Motor neuron (in vitro differentiated cells): ENCODE measurements at regions not wholly inside any gene's neighbourhood (a gene's known extent, or its start where the extent isn't known, plus 50 kb on each side); places are given as distances from the start of the nearest gene placed in this dataset.

Experiments used
- ATAC-seq, 8 experiments: fragments of 200-7000 bp; cut with Tn5 transposase; replicated peaks in 6 of 8; 2 replicates each; pipeline ENCODE4 v1.8.0; 2021; ENCODE audit warnings: mild to moderate bottlenecking in 8 of 8, moderate library complexity in 8 of 8
- H3K27ac ChIP-seq, 2 donors: fragments of 250-450 bp; sonication (Bioruptor Pico); 2 replicates each; pipeline ENCODE4 v1.9.0; 2021; ENCODE audit warnings: antibody characterized with exemption in 2 of 2, mild to moderate bottlenecking in 2 of 2, moderate library complexity in 1 of 2
- H3K4me1 ChIP-seq, 2 donors: fragments of 250-450 bp; sonication (Bioruptor Pico); replicated peaks in 1 of 2; 2 replicates each; pipeline ENCODE4 v1.6.1; 2021; ENCODE audit warnings: antibody characterized with exemption in 2 of 2, mild to moderate bottlenecking in 2 of 2, moderate library complexity in 1 of 2
- H3K4me3 ChIP-seq, 5 donors: fragments of 250-450 bp; sonication (Bioruptor Pico); 2 replicates each; pipeline ENCODE4 v1.9.0; 2021; ENCODE audit warnings: antibody characterized with exemption in 5 of 5, mild to moderate bottlenecking in 5 of 5, moderate library complexity in 4 of 5
- WGBS, 10 experiments: fragments of 450-650 bp; shearing (Covaris generic); methylation state at CpG; one replicate each; pipeline ENCODE4 v1.0.0; 2022; 5-methylcytosine and 5-hydroxymethylcytosine counted together
- in situ Hi-C, 9 experiments: fragments of 400-800 bp; cut with MboI; loops; one replicate each; pipeline ENCODE4 v1.15.0; 2021; ENCODE audit warnings: low sequenced_read_pairs in 9 of 9, low pct_unique_long_range_greater_than_20kb in 2 of 9; ENCODE audit not compliant: unreplicated experiment in 9 of 9

GRCh38 chr16:86112178-86112577, 213.2 kb downstream of the IRF8 start:
- no peak for ATAC-seq
- Histone ChIP-seq H3K4me1 (no peaks in the 10 kb centered on the region), H3K27ac (no peak overlapping the region), H3K4me3 (no peak overlapping the region)
- in situ Hi-C loops = no loop called here
- WGBS, 10 experiments = 0 to 73% (median 47%) methylated on average over 1 to 4 of the region's 4 CpGs; no CpG with 5 or more reads in 1 of the 10 experiments

- in situ Hi-C loops = no loop called here
- Histone ChIP-seq H3K4me3 (no peak overlapping the region), H3K27ac (no peak overlapping the region), H3K4me1 (no peaks in the 10 kb centered on the region)
- no peak for ATAC-seq
- 45 to 93% (median 83%) methylated on average over 2 to 3 of the region's 5 CpGs; no CpG with 5 or more reads in 7 of the 10 experiments for WGBS, 10 experiments
Observed at GRCh38 chr16:86117235-86117634, 218.3 kb downstream of the IRF8 start.

- Histone ChIP-seq H3K27ac (no peak overlapping the region), H3K4me3 (no peak overlapping the region), H3K4me1 (no peaks in the 10 kb centered on the region)
- in situ Hi-C loops = no loop called here
- peak in 2 of 8 experiments; percentile 38 to 48 for ATAC-seq
- WGBS, 10 experiments = 70 to 91% (median 80%) methylated on average over 2 to 7 of the region's 16 CpGs; no CpG with 5 or more reads in 7 of the 10 experiments
Observed at GRCh38 chr16:86117756-86118155, 218.8 kb downstream of the IRF8 start.

GRCh38 chr16:86118467-86119307, 219.7 kb downstream of the IRF8 start:
- Histone ChIP-seq H3K27ac (no peak overlapping the region), H3K4me1 (no peaks in the 10 kb centered on the region), H3K4me3 (no peak overlapping the region)
- ATAC-seq = no peak
- in situ Hi-C loops = no loop called here
- 0 to 100% (median 54%) methylated on average over 1 to 8 of the region's 12 CpGs; no CpG with 5 or more reads in 4 of the 10 experiments for WGBS, 10 experiments

- in situ Hi-C loops = no loop called here
- 0 to 76% (median 59%) methylated on average over 1 to 5 of the region's 8 CpGs; no CpG with 5 or more reads in 2 of the 10 experiments for WGBS, 10 experiments
- Histone ChIP-seq H3K4me3 (no peak overlapping the region), H3K4me1 (no peaks in the 10 kb centered on the region), H3K27ac (no peak overlapping the region)
- ATAC-seq = no peak
Observed at GRCh38 chr16:86120201-86121192, 221.5 kb downstream of the IRF8 start.

GRCh38 chr16:86121374-86122010, 222.5 kb downstream of the IRF8 start:
- no peak overlapping the region for H3K27ac ChIP-seq
- in situ Hi-C loops = no loop called here
- ATAC-seq = no peak
- no peak overlapping the region for H3K4me3 ChIP-seq
- WGBS, 10 experiments = no CpG with 5 or more reads among the region's 3 CpGs
- H3K4me1 ChIP-seq = no peaks in the 10 kb centered on the region

- H3K4me3 ChIP-seq = no peak overlapping the region
- ATAC-seq = no peak
- H3K27ac ChIP-seq = no peak overlapping the region
- H3K4me1 ChIP-seq = no peaks in the 10 kb centered on the region
- in situ Hi-C loops = no loop called here
- 12 to 100% (median 88%) methylated on average over 1 to 3 of the region's 15 CpGs; no CpG with 5 or more reads in 5 of the 10 experiments for WGBS, 10 experiments
Observed at GRCh38 chr16:86122681-86123342, 223.8 kb downstream of the IRF8 start.

- ATAC-seq = no peak
- in situ Hi-C loops = no loop called here
- 0 to 100% (median 83%) methylated on average over 1 to 4 of the region's 4 CpGs; no CpG with 5 or more reads in 3 of the 10 experiments for WGBS, 10 experiments
Observed at GRCh38 chr16:86124321-86124720, 225.4 kb downstream of the IRF8 start.

GRCh38 chr16:86126891-86127290, 227.9 kb downstream of the IRF8 start:
- WGBS, 10 experiments = 40 to 100% (median 87%) methylated on average over 1 to 7 of the region's 12 CpGs; no CpG with 5 or more reads in 2 of the 10 experiments

More at GRCh38 chr16:86124321-86124720, 225.4 kb downstream of the IRF8 start:
- no peaks in the 10 kb centered on the region for H3K4me1 ChIP-seq
- H3K27ac ChIP-seq = no peak overlapping the region
- H3K4me3 ChIP-seq = no peak overlapping the region

GRCh38 chr16:86127366-86127765, 228.4 kb downstream of the IRF8 start:
- in situ Hi-C loops = no loop called here
- ATAC-seq = no peak
- no peaks in the 10 kb centered on the region for H3K4me1 ChIP-seq
- WGBS, 10 experiments = 41 to 92% (median 83%) methylated on average over 6 to 10 of the region's 13 CpGs; no CpG with 5 or more reads in 7 of the 10 experiments
- H3K4me3 ChIP-seq = no peak overlapping the region
- no peak overlapping the region for H3K27ac ChIP-seq

More at GRCh38 chr16:86126891-86127290, 227.9 kb downstream of the IRF8 start:
- no peak for ATAC-seq
- in situ Hi-C loops = no loop called here
- Histone ChIP-seq H3K4me3 (no peak overlapping the region), H3K27ac (no peak overlapping the region), H3K4me1 (no peaks in the 10 kb centered on the region)

- ATAC-seq = no peak
- WGBS, 10 experiments = 0 to 100% (median 92%) methylated on average over 1 to 9 of the region's 9 CpGs; no CpG with 5 or more reads in 5 of the 10 experiments
- Histone ChIP-seq H3K27ac (no peak overlapping the region), H3K4me1 (no peaks in the 10 kb centered on the region), H3K4me3 (no peak overlapping the region)
- in situ Hi-C loops = no loop called here
Observed at GRCh38 chr16:86128246-86128645, 229.3 kb downstream of the IRF8 start.

- ATAC-seq = no peak
- no peaks in the 10 kb centered on the region for H3K4me1 ChIP-seq
- 0 to 83% (median 35%) methylated on average over 2 to 3 of the region's 3 CpGs; no CpG with 5 or more reads in 1 of the 10 experiments for WGBS, 10 experiments
- no peak overlapping the region for H3K4me3 ChIP-seq
- no peak overlapping the region for H3K27ac ChIP-seq
- in situ Hi-C loops = no loop called here
Observed at GRCh38 chr16:86129541-86129940, 230.6 kb downstream of the IRF8 start.
